SK-N-SH treated with all-trans-retinoic acid at 6 μM for 48 hours (cell line): ENCODE measurements at regions not wholly inside any gene's neighbourhood (a gene's known extent, or its start where the extent isn't known, plus 50 kb on each side); places are given as distances from the start of the nearest gene placed in this dataset.

ENCODE experiments used
- ATAC-seq: fragments of 200-7000 bp; cut with Tn5 transposase; 3 replicates; pipeline ENCODE4 v1.9.1; 2020; ENCODE audit warnings: mild to moderate bottlenecking, moderate library complexity
- ARNTL ChIP-seq: fragments of 450-650 bp; formaldehyde crosslinking; IDR thresholded peaks from 2 replicates; pipeline ENCODE4 v1.5.0; 2020; ENCODE audit warnings: low read depth, mild to moderate bottlenecking, moderate library complexity, borderline replicate concordance
- BACH2 ChIP-seq: fragments of 250-450 bp; sonication (Bioruptor Pico); IDR thresholded peaks from 2 replicates; pipeline ENCODE4 v1.9.0; 2021; ENCODE audit warnings: mild to moderate bottlenecking, borderline replicate concordance
- CREB5 ChIP-seq: fragments of 250-450 bp; sonication (Bioruptor Pico); IDR thresholded peaks from 2 replicates; pipeline ENCODE4 v1.5.1; 2020; ENCODE audit warnings: low read depth, mild to moderate bottlenecking, moderate library complexity
- CSDC2 ChIP-seq: fragments of 250-450 bp; sonication (Bioruptor Pico); IDR thresholded peaks from 2 replicates; pipeline ENCODE4 v1.5.0; 2020; ENCODE audit warnings: mild to moderate bottlenecking, moderate library complexity
- CSRNP3 ChIP-seq: fragments of 250-450 bp; sonication (Bioruptor Pico); IDR thresholded peaks from 2 replicates; pipeline ENCODE4 v1.5.1; 2021; ENCODE audit warnings: mild to moderate bottlenecking, moderate library complexity
- ESRRG ChIP-seq: fragments of 250-450 bp; sonication (Bioruptor Pico); IDR thresholded peaks from 2 replicates; pipeline ENCODE4 v1.6.1; 2021; ENCODE audit warnings: mild to moderate bottlenecking
- GLIS3 ChIP-seq: fragments of 250-450 bp; sonication (Bioruptor Pico); IDR thresholded peaks from 2 replicates; pipeline ENCODE4 v1.5.0; 2020; ENCODE audit warnings: mild to moderate bottlenecking, moderate library complexity
- ISL1 ChIP-seq: fragments of 250-450 bp; sonication (Bioruptor Pico); IDR thresholded peaks from 2 replicates; pipeline ENCODE4 v2.1.2; 2022; ENCODE audit warnings: mild to moderate bottlenecking, moderate library complexity
- OSR1 ChIP-seq: fragments of 250-450 bp; sonication (Bioruptor Pico); IDR thresholded peaks from 2 replicates; pipeline ENCODE4 v1.8.0; 2022; ENCODE audit warnings: moderate library complexity, mild to moderate bottlenecking, inconsistent platforms
- PATZ1 ChIP-seq: fragments of 250-450 bp; sonication (Bioruptor Pico); IDR thresholded peaks from 2 replicates; pipeline ENCODE4 v1.8.0; 2020; ENCODE audit warnings: mild to moderate bottlenecking, moderate library complexity, borderline replicate concordance
- POU6F1 ChIP-seq: fragments of 250-450 bp; sonication (Bioruptor Pico); IDR thresholded peaks from 2 replicates; pipeline ENCODE4 v1.8.0; 2021; ENCODE audit warnings: low read depth, mild to moderate bottlenecking, moderate library complexity, borderline replicate concordance
- PPARA ChIP-seq: fragments of 250-450 bp; sonication (Bioruptor Pico); IDR thresholded peaks from 2 replicates; pipeline ENCODE4 v1.5.0; 2020; ENCODE audit warnings: mild to moderate bottlenecking, borderline replicate concordance
- RARB ChIP-seq: fragments of 250-450 bp; sonication (Bioruptor Pico); IDR thresholded peaks from 2 replicates; pipeline ENCODE4 v1.8.0; 2021; ENCODE audit warnings: mild to moderate bottlenecking, moderate library complexity
- SNAI2 ChIP-seq: fragments of 250-450 bp; sonication (Bioruptor Pico); IDR thresholded peaks from 2 replicates; pipeline ENCODE4 v1.5.0; 2020; ENCODE audit warnings: mild to moderate bottlenecking, moderate library complexity
- TOX ChIP-seq: fragments of 250-450 bp; sonication (Bioruptor Pico); IDR thresholded peaks from 2 replicates; pipeline ENCODE4 v1.8.0; 2021; ENCODE audit warnings: mild to moderate bottlenecking, moderate library complexity, borderline replicate concordance
- TSHZ2 ChIP-seq: fragments of 250-450 bp; sonication (Bioruptor Pico); IDR thresholded peaks from 2 replicates; pipeline ENCODE4 v1.5.0; 2020; ENCODE audit warnings: mild to moderate bottlenecking, moderate library complexity
- ZC3H10 ChIP-seq: fragments of 250-450 bp; sonication (Bioruptor Pico); IDR thresholded peaks from 2 replicates; pipeline ENCODE4 v1.5.1; 2021; ENCODE audit warnings: mild to moderate bottlenecking, moderate library complexity
- ZFP3 ChIP-seq: fragments of 250-450 bp; sonication (Bioruptor Pico); IDR thresholded peaks from 2 replicates; pipeline ENCODE4 v1.5.0; 2020; ENCODE audit warnings: mild to moderate bottlenecking, moderate library complexity
- ZNF565 ChIP-seq: fragments of 450-650 bp; formaldehyde crosslinking; conservative IDR thresholded peaks from 2 replicates; pipeline ENCODE4 v1.5.0; 2020; ENCODE audit warnings: low read depth, mild to moderate bottlenecking, moderate library complexity
- ZNF70 ChIP-seq: fragments of 450-650 bp; formaldehyde crosslinking; IDR thresholded peaks from 2 replicates; pipeline ENCODE4 v1.5.0; 2020; ENCODE audit warnings: mild to moderate bottlenecking, moderate library complexity
- ZNF8 ChIP-seq: fragments of 450-650 bp; formaldehyde crosslinking; IDR thresholded peaks from 2 replicates; pipeline ENCODE4 v1.5.0; 2020; ENCODE audit warnings: mild to moderate bottlenecking, moderate library complexity

GRCh38 chr4:133320576-133321170, 171.6 kb downstream of the PCDH10 start:
- ATAC-seq: peak; percentile 76
- TF ChIP-seq SNAI2 (CRISPR knock-in tag) (no peak), ARNTL (CRISPR knock-in tag) (no peak), TSHZ2 (no peak), ESRRG (no peak), PATZ1 (no peak), TOX (CRISPR knock-in tag) (no peak), ISL1 (CRISPR knock-in tag) (no peak), OSR1 (CRISPR knock-in tag) (no peak), ZFP3 (no peak), GLIS3 (CRISPR knock-in tag) (no peak), ZNF70 (CRISPR knock-in tag) (no peak), CSRNP3 (CRISPR knock-in tag) (no peak), BACH2 (CRISPR knock-in tag) (no peak), CREB5 (no peak), ZNF8 (CRISPR knock-in tag) (no peak), POU6F1 (CRISPR knock-in tag) (no peak), ZC3H10 (no peak), CSDC2 (CRISPR knock-in tag) (no peak)

- no peak for ATAC-seq
- TF ChIP-seq SNAI2 (CRISPR knock-in tag) (no peak), ZNF565 (CRISPR knock-in tag) (no peak), ESRRG (no peak), TSHZ2 (no peak), RARB (CRISPR knock-in tag) (no peak), POU6F1 (CRISPR knock-in tag) (no peak), OSR1 (CRISPR knock-in tag) (no peak), ISL1 (CRISPR knock-in tag) (no peak), PPARA (CRISPR knock-in tag) (no peak)
- TF ChIP-seq, all 23 proteins: peak for 0
Measured at GRCh38 chr4:133316909-133317308, 167.8 kb downstream of the PCDH10 start.
